Breast epithelium (tissue), 3 donors: ENCODE measurements at regions not wholly inside any gene's neighbourhood (a gene's known extent, or its start where the extent isn't known, plus 50 kb on each side); places are given as distances from the start of the nearest gene placed in this dataset.

Experiments
- CTCF ChIP-seq, 3 donors: fragments of 450-650 bp; IDR thresholded peaks; one replicate each; pipeline ENCODE4 v1.5.1; 2016 to 2017; ENCODE audit warnings: antibody characterized with exemption in 3 of 3, mild to moderate bottlenecking in 3 of 3, moderate library complexity in 3 of 3
- POLR2A ChIP-seq: fragments of 450-650 bp; IDR thresholded peaks from one replicate; pipeline ENCODE4 v1.6.1; 2016; ENCODE audit warnings: antibody characterized with exemption, mild to moderate bottlenecking, moderate library complexity
- POLR2AphosphoS5 ChIP-seq, 3 donors: sonication (generic); formaldehyde crosslinking; IDR thresholded peaks; one replicate each; pipeline ENCODE4 v1.6.1; 2017; ENCODE audit warnings: antibody characterized with exemption in 3 of 3

GRCh38 chr4:149965206-149965605 lies 113.0 kb upstream of the DCLK2 start:
- TF ChIP-seq CTCF (IDR thresholded peaks at IDR 0.05): no peak
- TF ChIP-seq POLR2AphosphoS5 (IDR thresholded peaks at IDR 0.05): no peak
- TF ChIP-seq POLR2A: no peak
